ENCODE measurements at regions not wholly inside any gene's neighbourhood (a gene's known extent, or its start where the extent isn't known, plus 50 kb on each side); places are given as distances from the start of the nearest gene placed in this dataset.
"Not testable (repeated sequence)": the region's sequence is repeated elsewhere in the genome, so short reads cannot be mapped to it uniquely, and the experiment has no call there.

GRCh38 chr14:37709419-37710195 lies 114.2 kb downstream of the TTC6 start:
- no peak for DNase-seq (ENCODE audit: low spot score)
- in situ Hi-C loops (cut with HindIII; ENCODE audit: low sequenced_read_pairs): no loop called here

DNA sequence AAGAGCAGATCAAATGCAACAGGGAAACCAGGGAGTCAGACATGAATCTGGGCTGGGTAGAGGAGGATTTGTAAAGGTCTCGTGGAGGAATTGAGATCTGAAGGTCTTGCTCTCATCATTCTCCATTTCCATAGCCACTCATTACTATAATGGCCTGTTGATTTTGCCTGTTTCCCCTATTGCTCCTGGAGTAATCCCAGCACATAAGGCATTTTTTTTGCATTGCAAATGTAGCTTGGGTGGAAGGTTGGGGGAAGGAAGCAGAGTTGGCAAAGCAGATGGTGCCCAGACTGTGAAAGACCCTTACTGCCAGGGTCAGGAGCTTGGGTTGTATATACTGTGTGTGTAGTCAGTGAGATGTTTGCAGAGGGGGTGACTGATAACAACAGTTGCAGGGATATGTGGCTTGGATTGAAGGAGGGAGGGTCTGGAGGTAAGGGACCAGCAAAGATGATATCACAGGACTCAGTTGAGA lies 116.0 kb downstream of the TTC6 start:
- in situ Hi-C loops (cut with HindIII; ENCODE audit: low sequenced_read_pairs): no loop called here
- no peak for DNase-seq (ENCODE audit: low spot score)

- no peak for DNase-seq (ENCODE audit: low spot score)
- in situ Hi-C loops (cut with HindIII; ENCODE audit: low sequenced_read_pairs): no loop called here
These were observed 116.5 kb downstream of the TTC6 start for GRCh38 chr14:37711831-37712475.

GRCh38 chr14:37712476-37712860 lies 117.0 kb downstream of the TTC6 start:
- in situ Hi-C loops (cut with HindIII; ENCODE audit: low sequenced_read_pairs); DNase-seq (ENCODE audit: low spot score): not testable (repeated sequence)

- DNase-seq (ENCODE audit: low spot score): no peak
- in situ Hi-C loops (cut with HindIII; ENCODE audit: low sequenced_read_pairs): no loop called here
These were observed 117.6 kb downstream of the TTC6 start for GRCh38 chr14:37712976-37713431.

- in situ Hi-C loops (cut with HindIII; ENCODE audit: low sequenced_read_pairs): no loop called here
These were observed 124.7 kb downstream of the TTC6 start for GRCh38 chr14:37720131-37720530.

GRCh38 chr14:37721976-37722659 lies 126.7 kb downstream of the TTC6 start:
- in situ Hi-C loops (cut with HindIII; ENCODE audit: low sequenced_read_pairs): no loop called here
- no peak for DNase-seq (ENCODE audit: low spot score)

More at GRCh38 chr14:37720131-37720530, 124.7 kb downstream of the TTC6 start:
- DNase-seq (ENCODE audit: low spot score): no peak

GRCh38 chr14:37723515-37723914 lies 128.1 kb downstream of the TTC6 start:
- no peak for DNase-seq (ENCODE audit: low spot score)
- in situ Hi-C loops (cut with HindIII; ENCODE audit: low sequenced_read_pairs): no loop called here

DNA sequence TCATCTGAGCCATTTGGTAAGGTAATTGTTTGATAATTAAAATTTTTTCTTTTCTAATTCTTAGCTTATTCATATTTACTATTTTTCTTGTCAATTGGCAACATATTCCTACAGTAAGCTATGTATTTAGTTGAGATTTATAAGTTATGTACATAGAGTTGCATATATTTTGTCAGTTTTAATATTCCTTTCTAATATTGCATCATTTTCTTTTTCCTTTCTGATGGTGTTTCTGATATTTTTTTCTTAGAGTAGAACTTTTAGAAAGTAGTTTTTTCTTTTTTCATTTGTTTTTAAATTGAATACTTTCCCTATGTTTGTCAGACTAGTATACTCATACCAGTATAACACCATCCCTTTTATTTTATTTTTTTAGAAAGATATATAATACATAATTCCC lies 131.3 kb downstream of the TTC6 start:
- in situ Hi-C loops (cut with HindIII; ENCODE audit: low sequenced_read_pairs): no loop called here
- DNase-seq (ENCODE audit: low spot score): no peak

DNA sequence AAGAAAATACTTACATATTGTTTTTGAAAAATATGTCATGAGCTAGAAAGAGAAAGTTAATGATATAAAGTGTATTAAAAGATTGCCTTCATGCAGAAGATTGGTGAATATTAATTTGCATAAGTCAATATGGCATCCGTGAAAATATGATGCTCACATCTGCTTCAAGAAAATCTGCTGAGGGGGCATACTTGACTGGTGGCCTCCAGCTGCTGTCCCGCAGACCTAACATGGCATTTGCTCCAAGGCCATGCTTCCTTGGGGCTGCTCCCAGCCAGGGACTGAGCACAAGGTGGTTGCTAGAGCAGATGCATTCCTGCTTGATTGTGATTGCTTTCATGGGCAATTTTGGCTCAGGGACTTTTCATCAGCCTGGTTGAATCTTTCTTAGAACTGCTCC lies 133.8 kb downstream of the TTC6 start:
- in situ Hi-C loops (cut with HindIII; ENCODE audit: low sequenced_read_pairs): no loop called here
- no peak for DNase-seq (ENCODE audit: low spot score)

GRCh38 chr14:37731094-37731493 lies 135.7 kb downstream of the TTC6 start:
- DNase-seq (ENCODE audit: low spot score): no peak
- in situ Hi-C loops (cut with HindIII; ENCODE audit: low sequenced_read_pairs): no loop called here

GRCh38 chr14:37745657-37746056 lies 150.2 kb downstream of the TTC6 start:
- DNase-seq (ENCODE audit: low spot score): no peak
- in situ Hi-C loops (cut with HindIII; ENCODE audit: low sequenced_read_pairs): no loop called here

DNA sequence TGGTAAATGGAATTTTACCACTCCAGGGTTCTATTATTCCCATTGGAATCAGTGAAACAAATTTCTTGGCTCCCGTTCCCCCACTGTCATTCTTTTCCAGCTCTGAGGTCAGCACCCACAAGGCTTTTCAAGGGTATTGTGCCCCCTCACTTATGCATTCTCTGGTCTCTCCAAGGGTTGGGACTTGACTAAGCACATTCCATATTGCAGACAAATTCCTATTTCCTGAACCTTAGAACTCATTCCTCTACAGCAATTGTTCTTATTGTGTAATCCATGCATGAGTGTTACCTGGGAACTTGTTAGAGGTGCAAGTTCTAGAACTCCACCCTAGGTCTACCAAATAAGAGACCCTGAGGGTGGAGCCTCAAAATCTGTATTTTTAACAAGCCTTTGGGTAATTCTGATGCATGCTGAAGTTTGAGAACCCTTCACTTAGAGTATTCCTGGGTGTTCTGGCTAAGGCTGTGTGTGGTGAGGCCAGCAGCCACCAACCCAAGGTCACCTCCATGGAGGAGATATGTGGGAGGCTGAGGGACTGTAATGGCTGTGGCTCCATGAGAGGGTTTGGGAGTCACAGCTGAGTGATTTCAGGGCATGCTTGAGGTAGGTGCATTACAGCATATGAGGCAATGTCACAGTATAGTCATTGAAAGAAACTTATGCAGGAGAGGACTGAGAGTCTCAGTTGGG lies 150.9 kb downstream of the TTC6 start:
- in situ Hi-C loops (cut with HindIII; ENCODE audit: low sequenced_read_pairs): no loop called here
- no peak for DNase-seq (ENCODE audit: low spot score)

GRCh38 chr14:37753459-37753858 lies 158.0 kb downstream of the TTC6 start:
- DNase-seq (ENCODE audit: low spot score): no peak
- in situ Hi-C loops (cut with HindIII; ENCODE audit: low sequenced_read_pairs): no loop called here

DNA sequence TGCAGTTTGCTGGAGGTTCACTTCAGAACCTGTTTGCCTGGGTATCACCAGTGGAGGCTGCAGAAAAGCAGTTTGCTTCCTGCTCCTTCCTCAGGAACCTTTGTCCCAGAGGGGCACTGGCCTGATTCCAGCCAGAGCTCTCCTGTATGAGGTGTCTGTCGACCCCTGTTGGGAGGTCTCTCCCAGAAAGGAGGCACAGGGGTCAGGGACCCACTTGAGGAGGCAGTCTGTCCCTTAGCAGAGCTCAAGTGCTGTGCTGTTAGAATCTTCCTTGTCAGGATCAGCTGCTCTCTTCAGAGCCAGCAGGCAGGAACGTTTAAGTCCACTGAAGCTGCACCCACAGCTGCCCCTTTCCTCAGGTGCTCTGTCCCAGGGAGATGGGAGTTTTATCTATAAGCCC lies 164.8 kb downstream of the TTC6 start:
- in situ Hi-C loops (cut with HindIII; ENCODE audit: low sequenced_read_pairs): not testable (repeated sequence)

GRCh38 chr14:37763266-37763665 lies 167.8 kb downstream of the TTC6 start:
- in situ Hi-C loops (cut with HindIII; ENCODE audit: low sequenced_read_pairs): no loop called here
- DNase-seq (ENCODE audit: low spot score): no peak

More for the DNA sequence above, 164.8 kb downstream of the TTC6 start:
- DNase-seq (ENCODE audit: low spot score): not testable (repeated sequence)

DNA sequence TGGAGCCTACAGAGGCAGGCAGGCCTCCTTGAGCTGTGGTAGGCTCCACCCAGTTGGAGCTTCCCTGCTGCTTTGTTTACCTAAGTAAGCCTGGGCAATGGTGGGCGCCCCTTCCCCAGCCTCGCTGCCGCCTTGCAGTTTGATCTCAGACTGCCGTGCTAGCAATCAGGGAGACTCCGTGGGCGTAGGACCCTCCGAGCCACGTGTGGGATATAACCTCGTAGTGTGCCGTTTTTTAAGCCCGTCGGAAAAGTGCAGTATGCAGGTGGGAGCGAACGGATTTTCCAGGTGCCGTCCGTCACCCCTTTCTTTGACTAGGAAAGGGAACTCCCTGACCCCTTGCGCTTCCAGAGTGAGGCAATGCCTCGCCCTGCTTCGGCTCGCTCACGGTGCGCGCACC lies 176.9 kb downstream of the TTC6 start:
- in situ Hi-C loops (cut with HindIII; ENCODE audit: low sequenced_read_pairs); DNase-seq (ENCODE audit: low spot score): not testable (repeated sequence)

- in situ Hi-C loops (cut with HindIII; ENCODE audit: low sequenced_read_pairs): no loop called here
- no peak for DNase-seq (ENCODE audit: low spot score)
These were observed 181.5 kb downstream of the TTC6 start for GRCh38 chr14:37776791-37777499.

All from G401 (cell line).